ENCODE measurements at regions not wholly inside any gene's neighbourhood (a gene's known extent, or its start where the extent isn't known, plus 50 kb on each side); places are given as distances from the start of the nearest gene placed in this dataset.
"Not testable (repeated sequence)": the region's sequence is repeated elsewhere in the genome, so short reads cannot be mapped to it uniquely, and the experiment has no call there.

DNA sequence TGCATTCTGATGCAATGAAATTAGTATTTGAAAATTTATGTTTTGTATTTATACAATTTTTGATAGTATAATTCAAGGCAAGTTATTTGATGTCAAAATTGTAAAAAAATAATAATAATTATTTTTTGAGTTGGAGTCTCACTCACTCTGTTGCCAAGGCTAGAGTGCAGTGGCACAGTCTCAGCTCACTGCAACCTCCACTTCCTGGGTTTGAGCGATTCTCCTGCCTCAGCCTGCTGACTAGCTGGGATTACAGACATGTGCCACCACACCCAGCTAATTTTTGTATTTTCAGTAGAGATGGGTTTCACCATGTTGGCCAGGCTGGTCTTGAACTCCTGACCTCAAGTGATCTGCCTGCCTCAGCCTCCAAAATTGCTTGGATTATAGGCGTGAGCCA, 342.4 kb upstream of the ARPP21 start:
- TF ChIP-seq, protein P1, sequence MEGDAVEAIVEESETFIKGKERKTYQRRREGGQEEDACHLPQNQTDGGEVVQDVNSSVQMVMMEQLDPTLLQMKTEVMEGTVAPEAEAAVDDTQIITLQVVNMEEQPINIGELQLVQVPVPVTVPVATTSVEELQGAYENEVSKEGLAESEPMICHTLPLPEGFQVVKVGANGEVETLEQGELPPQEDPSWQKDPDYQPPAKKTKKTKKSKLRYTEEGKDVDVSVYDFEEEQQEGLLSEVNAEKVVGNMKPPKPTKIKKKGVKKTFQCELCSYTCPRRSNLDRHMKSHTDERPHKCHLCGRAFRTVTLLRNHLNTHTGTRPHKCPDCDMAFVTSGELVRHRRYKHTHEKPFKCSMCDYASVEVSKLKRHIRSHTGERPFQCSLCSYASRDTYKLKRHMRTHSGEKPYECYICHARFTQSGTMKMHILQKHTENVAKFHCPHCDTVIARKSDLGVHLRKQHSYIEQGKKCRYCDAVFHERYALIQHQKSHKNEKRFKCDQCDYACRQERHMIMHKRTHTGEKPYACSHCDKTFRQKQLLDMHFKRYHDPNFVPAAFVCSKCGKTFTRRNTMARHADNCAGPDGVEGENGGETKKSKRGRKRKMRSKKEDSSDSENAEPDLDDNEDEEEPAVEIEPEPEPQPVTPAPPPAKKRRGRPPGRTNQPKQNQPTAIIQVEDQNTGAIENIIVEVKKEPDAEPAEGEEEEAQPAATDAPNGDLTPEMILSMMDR (IDR thresholded peaks at IDR 0.05): not testable (repeated sequence)
- not testable (repeated sequence) for TF ChIP-seq EZH2 (IDR thresholded peaks at IDR 0.05; ENCODE audit: borderline replicate concordance, insufficient read depth, low read depth, low read length, poor library complexity, severe bottlenecking)
